GM12875 (cell line): ENCODE measurements at regions not wholly inside any gene's neighbourhood (a gene's known extent, or its start where the extent isn't known, plus 50 kb on each side); places are given as distances from the start of the nearest gene placed in this dataset.
"Not testable (repeated sequence)": the region's sequence is repeated elsewhere in the genome, so short reads cannot be mapped to it uniquely, and the experiment has no call there.

Experiments
- H3K4me3 ChIP-seq: one replicate; pipeline ENCODE4 v1.5.1; 2011; ENCODE audit warnings: low read depth, low read length, control low read depth
- CTCF ChIP-seq: IDR thresholded peaks from 2 replicates; pipeline ENCODE4 v1.5.1; 2011; ENCODE audit warnings: low read depth, mild to moderate bottlenecking, control low read depth, inconsistent platforms, low read length, moderate library complexity, borderline replicate concordance; ENCODE audit not compliant: insufficient read depth

- TF ChIP-seq CTCF, result no peak
- H3K4me3 ChIP-seq, result no peak overlapping the region
Measured at GRCh38 chr5:136750224-136750862, 385.0 kb upstream of the TRPC7 start.

- TF ChIP-seq CTCF, result no peak
- H3K4me3 ChIP-seq, result no peak overlapping the region
Measured at GRCh38 chr5:136749016-136749415, 383.7 kb upstream of the TRPC7 start.

GRCh38 chr5:136743052-136743451 lies 377.7 kb upstream of the TRPC7 start:
- TF ChIP-seq CTCF, result no peak
- no peak overlapping the region for H3K4me3 ChIP-seq

GRCh38 chr5:136740228-136740627 lies 374.9 kb upstream of the TRPC7 start:
- H3K4me3 ChIP-seq, result no peak overlapping the region
- TF ChIP-seq CTCF, result no peak

GRCh38 chr5:136739271-136739670 lies 373.9 kb upstream of the TRPC7 start:
- H3K4me3 ChIP-seq, result not testable (repeated sequence)

- H3K4me3 ChIP-seq, result no peak overlapping the region
- no peak for TF ChIP-seq CTCF
Measured at GRCh38 chr5:136738829-136739228, 373.5 kb upstream of the TRPC7 start.

GRCh38 chr5:136736021-136736420 lies 370.7 kb upstream of the TRPC7 start:
- TF ChIP-seq CTCF, result no peak
- no peak overlapping the region for H3K4me3 ChIP-seq

- not testable (repeated sequence) for H3K4me3 ChIP-seq
Measured at GRCh38 chr5:136735611-136736010, 370.3 kb upstream of the TRPC7 start.
